OCI-LY3 (cell line): ENCODE measurements at regions not wholly inside any gene's neighbourhood (a gene's known extent, or its start where the extent isn't known, plus 50 kb on each side); places are given as distances from the start of the nearest gene placed in this dataset.

ENCODE experiments used
- CTCF ChIP-seq: fragments of 200-600, 300-600 bp; sonication (generic); IDR thresholded peaks from 2 replicates; pipeline ENCODE4 v1.5.1; 2014; ENCODE audit warnings: antibody characterized with exemption, low read length, low read depth
- EZH2phosphoT487 ChIP-seq: fragments of 200-600 bp; shearing (Covaris generic); IDR thresholded peaks from 2 replicates; pipeline ENCODE4 v1.6.1; 2018; ENCODE audit warnings: antibody characterized with exemption, mixed run types, low read depth

GRCh38 chr19:34096020-34096915 is 76.0 kb upstream of the LSM14A start:
- TF ChIP-seq CTCF, result peak; percentile 82
- no peak for TF ChIP-seq EZH2phosphoT487
